ENCODE measurements at regions not wholly inside any gene's neighbourhood (a gene's known extent, or its start where the extent isn't known, plus 50 kb on each side); places are given as distances from the start of the nearest gene placed in this dataset.

- TF ChIP-seq CTCF (IDR thresholded peaks at IDR 0.05; ENCODE audit: low read depth, low read length), result no peak
- TF ChIP-seq EZH2phosphoT487 (IDR thresholded peaks at IDR 0.05; ENCODE audit: low read depth), result no peak
Observed at GRCh38 chr12:24424889-24425600, 475.6 kb upstream of the SOX5 start.

All from OCI-LY3 (cell line).